Left kidney (tissue), 1 donor: ENCODE measurements at regions not wholly inside any gene's neighbourhood (a gene's known extent, or its start where the extent isn't known, plus 50 kb on each side); places are given as distances from the start of the nearest gene placed in this dataset.
"Not testable (repeated sequence)": the region's sequence is repeated elsewhere in the genome, so short reads cannot be mapped to it uniquely, and the experiment has no call there.

Experiments
- DNase-seq: peaks from one replicate; pipeline ENCODE4 v3.0.0-alpha.2; 2013

DNA sequence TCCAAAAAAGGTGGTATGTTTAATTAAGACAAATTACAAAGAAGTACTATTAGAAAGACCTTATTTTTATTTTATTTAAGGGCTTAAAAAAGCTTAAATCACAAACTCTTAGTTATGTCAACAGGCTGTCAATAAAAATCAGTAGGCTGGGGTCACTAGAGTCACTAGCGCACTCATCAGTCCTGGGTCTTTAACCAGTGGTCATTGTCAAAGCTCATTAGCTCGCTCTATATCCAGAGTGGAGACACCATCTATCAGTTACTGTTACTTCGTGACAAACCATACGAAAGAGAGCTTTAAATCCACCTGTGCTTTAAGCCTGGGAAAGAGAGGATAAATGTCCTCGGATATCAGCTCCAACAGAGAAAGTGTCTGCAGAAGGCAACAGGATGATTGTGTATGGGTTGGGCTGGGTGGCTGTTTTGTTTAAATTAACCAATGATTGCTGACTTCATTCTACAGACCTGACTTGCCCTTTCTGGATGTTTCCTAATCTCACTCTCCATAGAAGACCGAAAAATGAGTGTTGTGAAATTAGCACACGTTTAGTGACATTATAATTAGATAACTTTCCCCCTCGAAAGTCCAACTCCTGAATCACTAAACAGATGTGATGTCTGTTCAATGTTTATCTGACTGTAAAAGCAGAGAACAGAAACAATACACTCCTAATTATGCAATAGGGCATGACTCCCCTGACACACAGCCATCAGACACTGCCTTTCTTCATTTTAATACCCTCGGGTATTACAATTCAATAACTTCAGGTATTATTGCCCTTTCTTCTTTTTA is 123.6 kb upstream of the TNPO1 start:
- no peak for DNase-seq

GRCh38 chr5:72692231-72692637 is 124.2 kb upstream of the TNPO1 start:
- DNase-seq, result no peak

DNA sequence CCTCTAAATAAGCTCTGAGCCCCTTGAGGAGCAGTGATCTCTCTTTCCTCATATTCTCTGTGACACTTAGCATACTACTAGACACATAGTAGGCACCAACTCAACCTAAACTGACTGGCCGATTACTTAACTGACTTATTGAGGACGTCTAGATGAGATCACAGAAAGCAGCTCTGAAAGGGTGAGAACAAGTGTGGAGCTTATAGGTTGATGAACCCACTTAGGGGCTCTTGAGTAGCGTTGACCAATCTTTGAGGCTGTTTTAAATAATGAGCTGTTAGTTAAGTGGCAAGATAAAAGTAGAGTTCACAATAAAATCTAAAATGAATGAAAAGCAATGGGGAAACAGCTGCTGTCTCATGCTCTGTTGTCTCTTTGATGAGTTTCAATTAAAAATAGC is 124.7 kb upstream of the TNPO1 start:
- no peak for DNase-seq

- no peak for DNase-seq
These were observed 127.5 kb upstream of the TNPO1 start for GRCh38 chr5:72688916-72689315.

DNA sequence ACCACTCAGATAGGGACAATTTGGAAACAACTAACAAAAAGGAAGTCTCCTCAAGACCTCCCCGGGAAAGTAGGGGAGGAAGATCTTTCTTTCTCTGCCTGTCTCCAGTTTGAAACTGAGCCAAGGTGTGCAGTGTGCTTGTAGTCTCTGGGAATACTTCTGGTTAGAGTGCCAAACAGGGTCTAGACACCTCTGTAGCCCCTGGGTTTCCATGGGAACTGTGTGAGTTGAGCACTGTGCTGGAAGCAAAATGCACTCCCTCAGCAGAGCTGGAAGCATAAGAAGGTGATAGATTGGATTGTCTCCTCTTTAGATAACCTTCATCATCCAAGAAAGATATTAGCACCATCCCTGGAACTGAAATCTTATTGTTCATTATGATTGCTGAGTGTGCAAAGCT is 129.2 kb upstream of the TNPO1 start:
- DNase-seq, result no peak

- DNase-seq, result no peak
These were observed 133.9 kb upstream of the TNPO1 start for GRCh38 chr5:72682561-72682960.

- no peak for DNase-seq
These were observed 134.7 kb upstream of the TNPO1 start for GRCh38 chr5:72681781-72682180.

GRCh38 chr5:72677447-72677846 is 139.0 kb upstream of the TNPO1 start:
- DNase-seq, result no peak

- DNase-seq, result not testable (repeated sequence)
These were observed 139.6 kb upstream of the TNPO1 start for GRCh38 chr5:72676831-72677230.

- DNase-seq, result no peak
These were observed 142.8 kb upstream of the TNPO1 start for GRCh38 chr5:72673623-72674022.

- DNase-seq, result no peak
These were observed 143.3 kb upstream of the TNPO1 start for GRCh38 chr5:72673180-72673579.

GRCh38 chr5:72667708-72668107 is 148.8 kb upstream of the TNPO1 start:
- DNase-seq, result no peak

DNA sequence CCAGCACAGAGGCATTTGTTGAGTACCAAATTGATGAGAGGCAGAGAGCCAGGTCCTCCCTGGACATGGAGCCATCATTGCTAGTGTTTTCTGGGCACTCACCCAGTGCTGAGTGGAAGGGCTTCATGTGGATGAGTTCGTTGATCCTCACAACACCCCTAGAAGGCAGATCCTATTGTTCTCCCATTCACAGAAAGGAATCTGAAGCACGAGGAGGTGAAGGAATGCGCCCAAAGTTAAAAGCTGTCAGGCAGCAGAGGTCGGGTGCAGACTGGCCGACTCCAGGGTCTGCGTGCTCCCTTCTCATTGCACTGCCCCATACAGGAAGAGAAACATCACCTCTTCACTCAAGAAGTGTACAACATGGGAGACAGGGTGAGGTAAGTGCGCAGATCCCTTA is 153.5 kb upstream of the TNPO1 start:
- DNase-seq, result no peak

- DNase-seq, result no peak
These were observed 154.2 kb upstream of the TNPO1 start for GRCh38 chr5:72662305-72662704.

DNA sequence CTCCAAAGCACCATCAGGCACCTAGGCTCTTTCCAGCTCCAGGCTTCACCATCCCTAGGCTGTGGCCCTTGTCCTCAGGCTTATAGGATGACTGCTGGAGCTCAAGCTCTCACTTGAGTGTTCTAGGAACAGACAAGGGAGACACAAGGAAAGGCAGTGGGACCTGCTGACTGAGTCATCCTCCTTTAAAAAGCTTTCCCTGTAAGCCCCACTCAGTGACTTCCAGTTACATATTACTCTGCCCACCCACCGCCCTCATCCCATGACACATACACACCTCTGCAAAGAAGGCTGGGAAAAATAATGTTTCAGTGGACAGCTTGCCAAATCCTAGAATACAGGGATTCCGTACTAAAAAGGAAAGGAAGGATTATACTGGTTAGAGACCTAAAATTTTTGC is 154.2 kb upstream of the ZNF366 start:
- DNase-seq, result no peak

- DNase-seq, result no peak
These were observed 152.5 kb upstream of the ZNF366 start for GRCh38 chr5:72659726-72660125.

GRCh38 chr5:72658761-72659540 is 151.7 kb upstream of the ZNF366 start:
- no peak for DNase-seq

GRCh38 chr5:72658161-72658560 is 151.0 kb upstream of the ZNF366 start:
- no peak for DNase-seq

DNA sequence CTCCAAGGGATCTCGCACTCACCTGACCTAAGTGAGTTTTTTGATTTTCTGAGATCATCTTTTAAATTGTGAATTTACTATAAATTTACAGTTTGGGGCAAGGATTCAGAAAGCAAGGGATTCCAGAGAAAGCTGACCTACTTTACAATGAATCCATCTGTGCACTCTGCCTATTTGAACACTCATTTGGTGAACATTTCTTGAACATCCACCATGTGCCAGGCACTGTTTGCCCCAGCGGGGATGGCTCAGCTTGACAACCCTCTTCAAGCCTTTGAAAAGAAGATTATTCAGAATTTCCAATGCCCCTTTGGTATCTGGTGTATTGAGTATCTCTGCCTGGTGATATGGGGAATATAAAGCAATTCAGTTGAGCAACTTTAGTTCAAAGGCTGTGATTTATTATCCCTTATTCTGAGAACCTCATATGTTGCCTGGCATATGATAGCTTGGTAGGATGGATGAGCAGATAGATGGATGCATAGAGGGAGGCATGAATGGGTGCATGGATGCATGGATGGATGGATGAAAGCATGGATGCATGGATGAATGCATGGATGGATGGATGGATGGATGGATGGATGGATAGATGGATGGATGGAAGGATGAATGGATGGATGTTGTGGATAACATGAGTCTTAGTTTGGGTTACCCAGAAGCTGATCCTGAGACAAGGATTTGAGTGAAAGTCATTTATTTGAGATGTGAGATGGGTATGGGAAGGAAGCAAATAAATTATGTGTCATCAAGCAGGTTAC is 149.7 kb upstream of the ZNF366 start:
- no peak for DNase-seq

DNA sequence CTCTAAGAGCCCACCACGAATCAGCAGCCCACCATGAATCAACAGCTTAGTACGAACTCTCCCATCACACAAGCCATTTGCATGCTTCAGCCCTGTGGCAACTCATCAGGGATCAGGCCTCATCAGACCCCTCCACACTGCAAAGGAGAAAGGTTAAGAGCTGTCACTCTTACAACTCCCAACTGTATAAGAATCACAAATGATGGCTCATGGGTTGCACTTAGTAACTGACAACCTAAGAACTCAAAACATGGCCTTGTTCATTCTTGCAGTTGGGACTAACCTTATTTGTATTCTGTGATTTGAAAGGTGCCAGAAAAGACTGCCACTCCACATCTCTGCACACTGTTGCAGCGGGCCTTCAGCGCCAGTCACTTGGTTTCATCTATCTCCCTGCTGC is 149.1 kb upstream of the ZNF366 start:
- DNase-seq, result no peak

DNA sequence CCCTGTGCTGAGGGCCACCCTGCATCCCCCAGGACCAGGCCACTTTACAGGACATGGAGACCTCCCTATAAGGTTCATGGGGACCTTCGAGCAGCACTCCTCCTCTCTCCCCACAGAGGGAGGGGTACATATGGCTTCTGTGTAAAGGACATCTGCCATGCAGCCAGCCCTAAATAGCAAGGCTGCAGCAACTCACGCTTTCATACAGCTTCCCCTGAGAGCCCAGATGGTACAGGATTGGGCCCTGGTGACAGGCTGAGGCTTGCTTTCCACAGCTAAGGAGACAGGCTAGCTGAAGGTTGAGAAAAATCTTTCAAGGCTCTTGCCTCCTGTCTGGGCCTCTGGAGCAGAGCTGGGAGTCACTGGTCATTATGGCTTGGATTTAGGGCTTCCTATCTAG is 147.0 kb upstream of the ZNF366 start:
- no peak for DNase-seq

- peak; percentile 40 for DNase-seq
These were observed 146.4 kb upstream of the ZNF366 start for GRCh38 chr5:72653586-72653985.

DNA sequence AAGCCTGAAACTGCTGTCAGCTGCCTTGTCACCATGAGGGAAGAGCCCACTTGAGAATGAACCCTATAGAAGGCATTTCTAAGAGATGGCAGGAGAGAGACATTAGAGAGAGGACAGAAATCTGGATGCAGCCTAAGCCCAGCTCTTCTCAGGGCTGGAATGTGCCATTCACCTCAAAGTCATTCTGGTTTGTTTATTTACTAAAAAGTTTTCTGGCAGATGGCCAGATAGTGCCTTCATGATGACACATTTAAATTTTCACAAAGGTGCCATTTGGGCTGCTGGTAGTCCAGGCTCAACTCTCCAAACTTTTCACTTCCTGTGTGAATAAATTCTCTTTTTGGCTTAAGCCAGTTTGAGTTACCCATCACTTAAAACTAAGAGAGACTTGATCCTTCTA is 144.6 kb upstream of the ZNF366 start:
- DNase-seq, result no peak
